ENCODE measurements at regions not wholly inside any gene's neighbourhood (a gene's known extent, or its start where the extent isn't known, plus 50 kb on each side); places are given as distances from the start of the nearest gene placed in this dataset.
A peak's percentile ranks its signal among the peaks of the same experiment; 100 is the strongest.

GRCh38 chr13:34156841-34157365 is 339.0 kb downstream of the RFC3 start:
- FAIRE-seq (peak; percentile 98), DNase-seq (ENCODE audit: insufficient read length) (peak; percentile 21)
- TF ChIP-seq POLR2AphosphoS5 (IDR thresholded peaks at IDR 0.05; ENCODE audit: low read depth, low read length) (no peak), TAF1 (IDR thresholded peaks at IDR 0.05; ENCODE audit: borderline replicate concordance, low read depth, low read length) (no peak), POLR2A (IDR thresholded peaks at IDR 0.05; ENCODE audit: low read depth, low read length) (no peak)

- TF ChIP-seq POLR2A (IDR thresholded peaks at IDR 0.05; ENCODE audit: low read depth, low read length) (no peak), TAF1 (IDR thresholded peaks at IDR 0.05; ENCODE audit: borderline replicate concordance, low read depth, low read length) (no peak), POLR2AphosphoS5 (IDR thresholded peaks at IDR 0.05; ENCODE audit: low read depth, low read length) (no peak)
- DNase-seq (ENCODE audit: insufficient read length) (no peak), FAIRE-seq (no peak)
Measured at GRCh38 chr13:34159946-34160345, 342.0 kb downstream of the RFC3 start.

GRCh38 chr13:34161931-34162543 is 344.1 kb downstream of the RFC3 start:
- TF ChIP-seq POLR2AphosphoS5 (IDR thresholded peaks at IDR 0.05; ENCODE audit: low read depth, low read length), result no peak
- no peak for TF ChIP-seq TAF1 (IDR thresholded peaks at IDR 0.05; ENCODE audit: borderline replicate concordance, low read depth, low read length)
- no peak for TF ChIP-seq POLR2A (IDR thresholded peaks at IDR 0.05; ENCODE audit: low read depth, low read length)
- FAIRE-seq (peak; percentile 69), DNase-seq (ENCODE audit: insufficient read length) (no peak)

GRCh38 chr13:34162544-34162933 is 344.6 kb downstream of the RFC3 start:
- FAIRE-seq (peak; percentile 17), DNase-seq (ENCODE audit: insufficient read length) (no peak)
- no peak for TF ChIP-seq POLR2A (IDR thresholded peaks at IDR 0.05; ENCODE audit: low read depth, low read length)
- TF ChIP-seq TAF1 (IDR thresholded peaks at IDR 0.05; ENCODE audit: borderline replicate concordance, low read depth, low read length), result no peak
- no peak for TF ChIP-seq POLR2AphosphoS5 (IDR thresholded peaks at IDR 0.05; ENCODE audit: low read depth, low read length)

- TF ChIP-seq POLR2A (IDR thresholded peaks at IDR 0.05; ENCODE audit: low read depth, low read length) (no peak), TAF1 (IDR thresholded peaks at IDR 0.05; ENCODE audit: borderline replicate concordance, low read depth, low read length) (no peak), POLR2AphosphoS5 (IDR thresholded peaks at IDR 0.05; ENCODE audit: low read depth, low read length) (no peak)
- no peak for FAIRE-seq
- DNase-seq (ENCODE audit: insufficient read length), result no peak
Measured at GRCh38 chr13:34164582-34164981, 346.6 kb downstream of the RFC3 start.

GRCh38 chr13:34165158-34165557 is 347.2 kb downstream of the RFC3 start:
- no peak for TF ChIP-seq POLR2A (IDR thresholded peaks at IDR 0.05; ENCODE audit: low read depth, low read length)
- no peak for TF ChIP-seq POLR2AphosphoS5 (IDR thresholded peaks at IDR 0.05; ENCODE audit: low read depth, low read length)
- no peak for TF ChIP-seq TAF1 (IDR thresholded peaks at IDR 0.05; ENCODE audit: borderline replicate concordance, low read depth, low read length)
- FAIRE-seq (no peak), DNase-seq (ENCODE audit: insufficient read length) (no peak)

GRCh38 chr13:34166406-34166805 is 348.5 kb downstream of the RFC3 start:
- FAIRE-seq, result no peak
- no peak for DNase-seq (ENCODE audit: insufficient read length)
- TF ChIP-seq TAF1 (IDR thresholded peaks at IDR 0.05; ENCODE audit: borderline replicate concordance, low read depth, low read length), result no peak
- TF ChIP-seq POLR2A (IDR thresholded peaks at IDR 0.05; ENCODE audit: low read depth, low read length), result no peak
- TF ChIP-seq POLR2AphosphoS5 (IDR thresholded peaks at IDR 0.05; ENCODE audit: low read depth, low read length), result no peak

GRCh38 chr13:34167347-34167746 is 349.4 kb downstream of the RFC3 start:
- TF ChIP-seq POLR2AphosphoS5 (IDR thresholded peaks at IDR 0.05; ENCODE audit: low read depth, low read length) (no peak), TAF1 (IDR thresholded peaks at IDR 0.05; ENCODE audit: borderline replicate concordance, low read depth, low read length) (no peak), POLR2A (IDR thresholded peaks at IDR 0.05; ENCODE audit: low read depth, low read length) (no peak)
- DNase-seq (ENCODE audit: insufficient read length) (no peak), FAIRE-seq (no peak)

GRCh38 chr13:34172048-34172447 is 354.1 kb downstream of the RFC3 start:
- FAIRE-seq (no peak), DNase-seq (ENCODE audit: insufficient read length) (no peak)
- TF ChIP-seq POLR2AphosphoS5 (IDR thresholded peaks at IDR 0.05; ENCODE audit: low read depth, low read length) (no peak), POLR2A (IDR thresholded peaks at IDR 0.05; ENCODE audit: low read depth, low read length) (no peak), TAF1 (IDR thresholded peaks at IDR 0.05; ENCODE audit: borderline replicate concordance, low read depth, low read length) (no peak)

GRCh38 chr13:34174671-34175145 is 356.8 kb downstream of the RFC3 start:
- FAIRE-seq (no peak), DNase-seq (ENCODE audit: insufficient read length) (no peak)
- TF ChIP-seq POLR2A (IDR thresholded peaks at IDR 0.05; ENCODE audit: low read depth, low read length) (no peak), TAF1 (IDR thresholded peaks at IDR 0.05; ENCODE audit: borderline replicate concordance, low read depth, low read length) (no peak), POLR2AphosphoS5 (IDR thresholded peaks at IDR 0.05; ENCODE audit: low read depth, low read length) (no peak)

GRCh38 chr13:34175551-34175950 is 357.6 kb downstream of the RFC3 start:
- DNase-seq (ENCODE audit: insufficient read length) (no peak), FAIRE-seq (no peak)
- TF ChIP-seq POLR2A (IDR thresholded peaks at IDR 0.05; ENCODE audit: low read depth, low read length), result no peak
- no peak for TF ChIP-seq POLR2AphosphoS5 (IDR thresholded peaks at IDR 0.05; ENCODE audit: low read depth, low read length)
- no peak for TF ChIP-seq TAF1 (IDR thresholded peaks at IDR 0.05; ENCODE audit: borderline replicate concordance, low read depth, low read length)

GRCh38 chr13:34176633-34177032 is 358.7 kb downstream of the RFC3 start:
- FAIRE-seq, result no peak
- TF ChIP-seq TAF1 (IDR thresholded peaks at IDR 0.05; ENCODE audit: borderline replicate concordance, low read depth, low read length) (no peak), POLR2A (IDR thresholded peaks at IDR 0.05; ENCODE audit: low read depth, low read length) (no peak), POLR2AphosphoS5 (IDR thresholded peaks at IDR 0.05; ENCODE audit: low read depth, low read length) (no peak)
- no peak for DNase-seq (ENCODE audit: insufficient read length)
